GM19239 (cell line): ENCODE measurements at regions not wholly inside any gene's neighbourhood (a gene's known extent, or its start where the extent isn't known, plus 50 kb on each side); places are given as distances from the start of the nearest gene placed in this dataset.
A peak's percentile ranks its signal among the peaks of the same experiment; 100 is the strongest.

Experiments
- DNase-seq: peaks from one replicate; pipeline ENCODE4 v3.0.0; 2011; ENCODE audit warnings: low spot score; ENCODE audit not compliant: insufficient read length
- FAIRE-seq: peaks from 2 replicates; lab custom pipeline; 2011; peaks lifted over from hg19 to GRCh38; lab: Jason Lieb, UNC

- DNase-seq (no peak), FAIRE-seq (no peak)
These were observed 127.7 kb downstream of the TEX36 start for GRCh38 chr10:125555267-125555666.

- no peak for FAIRE-seq
- no peak for DNase-seq
These were observed 128.2 kb downstream of the TEX36 start for GRCh38 chr10:125554753-125555152.

- no peak for DNase-seq
- FAIRE-seq = no peak
These were observed 128.8 kb downstream of the TEX36 start for GRCh38 chr10:125554016-125554703.

- FAIRE-seq (no peak), DNase-seq (no peak)
These were observed 129.9 kb downstream of the TEX36 start for GRCh38 chr10:125553091-125553490.

GRCh38 chr10:125551247-125551646 is 131.7 kb downstream of the TEX36 start:
- DNase-seq (no peak), FAIRE-seq (no peak)

GRCh38 chr10:125550362-125550761 is 132.6 kb downstream of the TEX36 start:
- FAIRE-seq (no peak), DNase-seq (no peak)

- FAIRE-seq = no peak
- no peak for DNase-seq
These were observed 133.3 kb downstream of the TEX36 start for GRCh38 chr10:125549653-125550052.

GRCh38 chr10:125548878-125549277 is 134.1 kb downstream of the TEX36 start:
- no peak for DNase-seq
- FAIRE-seq = no peak

GRCh38 chr10:125548356-125548755 is 134.6 kb downstream of the TEX36 start:
- no peak for FAIRE-seq
- no peak for DNase-seq

- FAIRE-seq (no peak), DNase-seq (no peak)
These were observed 135.8 kb downstream of the TEX36 start for GRCh38 chr10:125547010-125547650.

GRCh38 chr10:125543796-125544195 is 139.2 kb downstream of the TEX36 start:
- FAIRE-seq (no peak), DNase-seq (no peak)

- no peak for DNase-seq
- no peak for FAIRE-seq
These were observed 143.8 kb downstream of the TEX36 start for GRCh38 chr10:125538947-125539731.

- no peak for FAIRE-seq
- no peak for DNase-seq
These were observed 146.7 kb downstream of the TEX36 start for GRCh38 chr10:125536236-125536635.

- DNase-seq (no peak), FAIRE-seq (no peak)
These were observed 147.4 kb downstream of the TEX36 start for GRCh38 chr10:125535559-125535958.

- FAIRE-seq (no peak), DNase-seq (no peak)
These were observed 148.4 kb downstream of the TEX36 start for GRCh38 chr10:125534515-125534914.

- no peak for DNase-seq
- no peak for FAIRE-seq
These were observed 149.1 kb downstream of the TEX36 start for GRCh38 chr10:125533866-125534265.

GRCh38 chr10:125531465-125531864 is 151.5 kb downstream of the TEX36 start:
- FAIRE-seq = no peak
- DNase-seq = no peak

- no peak for DNase-seq
- no peak for FAIRE-seq
These were observed 159.6 kb downstream of the TEX36 start for GRCh38 chr10:125523347-125523746.

GRCh38 chr10:125521721-125522680 is 161.0 kb downstream of the TEX36 start:
- FAIRE-seq (no peak), DNase-seq (peak; percentile 59)

GRCh38 chr10:125520968-125521367 is 162.0 kb downstream of the TEX36 start:
- no peak for DNase-seq
- no peak for FAIRE-seq
